Type B pancreatic cell (in vitro differentiated cells): ENCODE measurements at regions not wholly inside any gene's neighbourhood (a gene's known extent, or its start where the extent isn't known, plus 50 kb on each side); places are given as distances from the start of the nearest gene placed in this dataset.

ENCODE experiments used
- DNase-seq: peaks from one replicate; pipeline ENCODE4 v3.0.0; 2021; ENCODE audit warnings: mixed read lengths; ENCODE audit not compliant: unreplicated experiment; ENCODE audit errors: extremely low spot score
- H3K27ac Mint-ChIP-seq: 2 replicates; pipeline ENCODE4 v1.8.0; 2021; ENCODE audit warnings: mild to moderate bottlenecking, mixed read lengths
- H3K27me3 Mint-ChIP-seq: 2 replicates; pipeline ENCODE4 v1.8.0; 2021; ENCODE audit warnings: mixed read lengths
- H3K36me3 Mint-ChIP-seq: 2 replicates; pipeline ENCODE4 v1.8.0; 2021; ENCODE audit warnings: mixed read lengths
- H3K4me1 Mint-ChIP-seq: one replicate; pipeline ENCODE4 v1.8.0; 2021; ENCODE audit warnings: mixed read lengths; ENCODE audit not compliant: unreplicated experiment
- H3K4me3 Mint-ChIP-seq: 2 replicates; pipeline ENCODE4 v1.8.0; 2021; ENCODE audit warnings: mild to moderate bottlenecking, mixed read lengths
- H3K9me3 Mint-ChIP-seq: 2 replicates; pipeline ENCODE4 v1.8.0; 2021; ENCODE audit warnings: mixed read lengths
- TF ChIP-seq, protein P1 (sequence below): fragments of 200-600 bp; sonication (generic); conservative IDR thresholded peaks from 2 replicates; pipeline ENCODE4 v1.5.0; 2021; ENCODE audit warnings: antibody characterized with exemption, mild to moderate bottlenecking

DNA sequence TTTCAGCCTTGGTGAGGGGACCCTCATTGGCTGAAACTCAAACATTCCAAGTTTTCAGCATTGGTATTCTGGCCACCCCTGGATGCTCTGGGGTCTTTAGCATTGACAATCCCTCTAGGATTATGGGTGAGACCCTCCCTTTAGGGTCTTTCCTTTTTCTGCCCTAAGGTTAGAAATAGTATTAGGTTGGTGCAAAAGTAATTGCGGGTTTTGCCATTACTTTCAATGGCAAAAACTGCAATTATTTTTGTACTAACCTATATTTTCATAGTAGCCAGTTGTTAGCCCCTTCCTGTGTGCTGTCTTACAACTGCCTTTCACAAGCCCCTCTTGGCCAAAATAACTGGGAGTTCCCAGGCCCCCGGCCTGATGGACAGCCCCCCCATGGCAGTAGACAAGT lies 648.4 kb downstream of the PTPRU start:
- Mint-ChIP-seq H3K36me3 (no peaks in the 10 kb centered on the region), H3K27me3 (peaks cover 15% of the 10 kb centered on the region), H3K9me3 (no peaks in the 10 kb centered on the region), H3K27ac (no peak overlapping the region), H3K4me1 (no peaks in the 10 kb centered on the region), H3K4me3 (no peak overlapping the region)
- TF ChIP-seq, protein P1, sequence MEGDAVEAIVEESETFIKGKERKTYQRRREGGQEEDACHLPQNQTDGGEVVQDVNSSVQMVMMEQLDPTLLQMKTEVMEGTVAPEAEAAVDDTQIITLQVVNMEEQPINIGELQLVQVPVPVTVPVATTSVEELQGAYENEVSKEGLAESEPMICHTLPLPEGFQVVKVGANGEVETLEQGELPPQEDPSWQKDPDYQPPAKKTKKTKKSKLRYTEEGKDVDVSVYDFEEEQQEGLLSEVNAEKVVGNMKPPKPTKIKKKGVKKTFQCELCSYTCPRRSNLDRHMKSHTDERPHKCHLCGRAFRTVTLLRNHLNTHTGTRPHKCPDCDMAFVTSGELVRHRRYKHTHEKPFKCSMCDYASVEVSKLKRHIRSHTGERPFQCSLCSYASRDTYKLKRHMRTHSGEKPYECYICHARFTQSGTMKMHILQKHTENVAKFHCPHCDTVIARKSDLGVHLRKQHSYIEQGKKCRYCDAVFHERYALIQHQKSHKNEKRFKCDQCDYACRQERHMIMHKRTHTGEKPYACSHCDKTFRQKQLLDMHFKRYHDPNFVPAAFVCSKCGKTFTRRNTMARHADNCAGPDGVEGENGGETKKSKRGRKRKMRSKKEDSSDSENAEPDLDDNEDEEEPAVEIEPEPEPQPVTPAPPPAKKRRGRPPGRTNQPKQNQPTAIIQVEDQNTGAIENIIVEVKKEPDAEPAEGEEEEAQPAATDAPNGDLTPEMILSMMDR: no peak
- DNase-seq: no peak

DNA sequence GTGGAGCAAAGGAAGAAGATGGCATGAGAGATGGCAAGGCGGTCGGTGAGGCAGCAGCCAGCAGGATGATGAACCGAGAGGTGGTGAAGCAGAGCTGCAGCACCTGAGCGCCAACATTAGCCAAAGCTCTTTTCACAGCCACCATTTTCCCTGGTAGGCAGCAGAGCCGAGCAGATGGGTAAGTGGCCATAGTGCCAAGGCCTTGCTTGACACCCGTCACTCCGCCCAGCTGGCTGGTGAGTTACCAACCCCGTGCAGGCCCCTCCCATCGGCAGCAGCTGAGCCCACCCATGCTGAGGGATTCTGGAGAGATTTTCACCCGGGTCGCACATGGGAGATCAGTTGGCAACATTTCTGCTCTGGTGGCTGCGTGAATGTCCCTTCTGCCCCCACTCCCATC lies 647.7 kb downstream of the PTPRU start:
- DNase-seq: no peak
- no peaks in the 10 kb centered on the region for H3K9me3 Mint-ChIP-seq
- H3K36me3 Mint-ChIP-seq: no peaks in the 10 kb centered on the region
- H3K27ac Mint-ChIP-seq: no peak overlapping the region
- H3K4me1 Mint-ChIP-seq: no peaks in the 10 kb centered on the region
- TF ChIP-seq, protein P1: no peak
- H3K27me3 Mint-ChIP-seq: peaks cover 10% of the 10 kb centered on the region
- no peak overlapping the region for H3K4me3 Mint-ChIP-seq

DNA sequence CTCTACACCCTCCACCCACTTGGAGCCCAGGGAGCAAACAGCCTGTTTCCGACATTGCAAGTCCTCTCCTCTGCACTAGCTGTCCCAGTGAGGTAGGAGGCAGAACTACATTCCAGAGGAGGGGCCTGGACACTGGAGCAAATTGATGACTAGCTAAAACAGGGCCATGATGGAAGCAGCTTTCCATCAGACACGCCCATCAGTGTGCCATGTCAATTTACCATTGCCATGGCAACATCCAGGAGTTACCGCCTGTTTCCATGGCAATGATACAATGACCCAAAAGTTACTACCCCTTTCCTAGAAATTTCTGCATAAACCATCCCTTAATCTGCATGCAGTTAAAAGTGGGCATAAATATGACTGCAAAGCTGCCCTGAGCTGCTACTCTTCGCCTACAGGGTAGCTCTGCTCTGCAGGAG lies 647.1 kb downstream of the PTPRU start:
- Mint-ChIP-seq H3K9me3 (no peaks in the 10 kb centered on the region), H3K4me1 (no peaks in the 10 kb centered on the region), H3K27me3 (peaks cover 9% of the 10 kb centered on the region), H3K4me3 (no peak overlapping the region), H3K27ac (no peak overlapping the region), H3K36me3 (no peaks in the 10 kb centered on the region)
- TF ChIP-seq, protein P1: no peak
- no peak for DNase-seq

DNA sequence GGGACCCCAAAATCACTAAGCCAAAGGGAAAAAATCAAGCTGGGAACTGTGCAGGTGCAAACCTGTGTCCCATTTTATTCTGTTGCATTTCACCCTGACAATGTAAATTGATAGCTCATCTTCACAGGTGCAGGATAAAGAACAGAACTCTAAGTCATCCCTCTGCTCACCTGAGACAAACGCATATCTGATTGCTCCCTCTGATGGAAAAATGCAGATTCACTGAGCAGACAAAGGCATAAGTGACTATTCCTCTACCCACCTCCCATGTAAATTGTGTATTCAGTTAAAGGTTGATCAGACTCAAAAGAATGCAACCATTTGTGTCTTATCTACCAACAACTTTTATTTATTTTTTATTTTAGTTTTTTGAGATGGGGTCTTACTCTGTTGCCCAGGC lies 644.2 kb downstream of the PTPRU start:
- no peak for DNase-seq
- H3K36me3 Mint-ChIP-seq: no peaks in the 10 kb centered on the region
- H3K4me1 Mint-ChIP-seq: no peaks in the 10 kb centered on the region
- TF ChIP-seq, protein P1: no peak
- no peaks in the 10 kb centered on the region for H3K9me3 Mint-ChIP-seq
- no peak overlapping the region for H3K27ac Mint-ChIP-seq
- H3K4me3 Mint-ChIP-seq: no peak overlapping the region
- H3K27me3 Mint-ChIP-seq: peaks cover 6% of the 10 kb centered on the region

DNA sequence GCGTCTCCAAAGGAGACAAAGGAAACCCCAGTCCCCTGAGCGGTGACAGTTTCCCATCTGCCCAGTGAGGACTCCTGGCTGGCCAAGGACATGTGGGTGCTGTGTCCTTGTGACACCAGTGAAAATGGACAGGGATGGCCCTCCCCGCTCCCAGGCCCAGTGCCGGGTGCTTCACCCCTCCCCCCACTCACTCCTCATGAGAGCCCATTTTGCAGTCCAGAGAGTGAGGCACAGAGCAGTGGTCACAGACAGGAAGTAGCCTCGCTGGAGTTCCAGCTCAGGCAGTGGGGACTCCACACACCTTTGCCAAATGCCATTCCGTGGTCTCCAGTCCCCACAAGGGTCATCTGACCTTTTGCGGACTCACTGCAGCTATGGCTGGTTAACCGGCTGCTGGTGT lies 642.9 kb downstream of the PTPRU start:
- Mint-ChIP-seq H3K27me3 (peaks cover 6% of the 10 kb centered on the region), H3K27ac (no peak overlapping the region), H3K4me1 (no peaks in the 10 kb centered on the region), H3K4me3 (no peak overlapping the region), H3K9me3 (no peaks in the 10 kb centered on the region), H3K36me3 (no peaks in the 10 kb centered on the region)
- no peak for DNase-seq
- TF ChIP-seq, protein P1: no peak

DNA sequence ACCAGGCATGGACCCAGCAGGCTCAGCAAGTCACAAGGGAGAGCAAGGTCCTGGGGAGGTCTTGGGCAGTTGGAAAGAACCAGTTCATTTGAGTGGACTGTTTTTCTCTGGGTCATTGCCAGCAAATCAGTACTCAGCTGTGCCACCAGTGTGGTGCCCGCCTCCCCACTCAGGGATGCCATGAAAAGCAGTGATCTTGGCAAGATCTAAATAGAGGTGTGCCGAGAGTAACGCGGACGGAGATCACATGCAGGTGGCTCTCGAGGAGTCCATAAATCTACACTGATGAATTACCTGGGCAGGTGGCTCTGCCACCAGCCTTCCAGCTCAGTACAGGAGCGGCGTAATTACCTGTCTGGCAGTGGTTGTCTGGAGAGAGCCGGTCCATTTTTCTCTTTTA lies 642.2 kb downstream of the PTPRU start:
- no peaks in the 10 kb centered on the region for H3K4me1 Mint-ChIP-seq
- TF ChIP-seq, protein P1: no peak
- H3K4me3 Mint-ChIP-seq: no peak overlapping the region
- no peaks in the 10 kb centered on the region for H3K36me3 Mint-ChIP-seq
- H3K27me3 Mint-ChIP-seq: peaks cover 6% of the 10 kb centered on the region
- DNase-seq: no peak
- no peaks in the 10 kb centered on the region for H3K9me3 Mint-ChIP-seq
- H3K27ac Mint-ChIP-seq: no peak overlapping the region
